RWPE2 (cell line): ENCODE measurements at regions not wholly inside any gene's neighbourhood (a gene's known extent, or its start where the extent isn't known, plus 50 kb on each side); places are given as distances from the start of the nearest gene placed in this dataset.

Experiments used
- ATAC-seq: fragments of 200-7000 bp; cut with Tn5 transposase; 3 replicates; pipeline ENCODE4 v1.9.1; 2021; ENCODE audit warnings: low read depth
- DNase-seq: peaks from one replicate; pipeline ENCODE4 v3.0.0-alpha.2; 2020; ENCODE audit warnings: low spot score
- H3K27ac ChIP-seq: fragments of 450-650 bp; 2 replicates; pipeline ENCODE4 v1.5.1; 2017; ENCODE audit warnings: mild to moderate bottlenecking; ENCODE audit not compliant: poor library complexity, severe bottlenecking
- H3K27me3 ChIP-seq: fragments of 250-450 bp; sonication (Bioruptor Pico); 2 replicates; pipeline ENCODE4 v1.5.1; 2021; ENCODE audit warnings: mild to moderate bottlenecking, moderate library complexity; ENCODE audit not compliant: insufficient read depth, poor library complexity, severe bottlenecking
- H3K36me3 ChIP-seq: fragments of 250-450 bp; sonication (Bioruptor Pico); 2 replicates; pipeline ENCODE4 v1.5.1; 2020; ENCODE audit warnings: low read depth, mild to moderate bottlenecking, moderate library complexity
- H3K4me1 ChIP-seq: fragments of 250-450 bp; sonication (Bioruptor Pico); 2 replicates; pipeline ENCODE4 v1.5.1; 2021; ENCODE audit warnings: mild to moderate bottlenecking, moderate library complexity; ENCODE audit not compliant: insufficient read depth, poor library complexity, severe bottlenecking
- H3K4me3 ChIP-seq: fragments of 250-450 bp; sonication (Bioruptor Pico); 2 replicates; pipeline ENCODE4 v1.5.1; 2021; ENCODE audit warnings: mild to moderate bottlenecking, moderate library complexity; ENCODE audit not compliant: severe bottlenecking
- H3K9me3 ChIP-seq: fragments of 250-450 bp; sonication (Bioruptor Pico); 2 replicates; pipeline ENCODE4 v1.5.1; 2021; ENCODE audit warnings: mild to moderate bottlenecking, moderate library complexity; ENCODE audit not compliant: severe bottlenecking
- CTCF ChIP-seq: fragments of 450-650 bp; IDR thresholded peaks from one replicate; pipeline ENCODE4 v1.5.1; 2017; ENCODE audit warnings: mild to moderate bottlenecking, moderate library complexity; ENCODE audit not compliant: poor library complexity, severe bottlenecking

- H3K36me3 ChIP-seq: no peaks in the 10 kb centered on the region
- ATAC-seq (no peak), DNase-seq (peak; percentile 29)
- TF ChIP-seq CTCF: no peak
- H3K27ac ChIP-seq: no peak overlapping the region
- no peak overlapping the region for H3K4me3 ChIP-seq
- H3K4me1 ChIP-seq: no peaks in the 10 kb centered on the region
- no peaks in the 10 kb centered on the region for H3K9me3 ChIP-seq
- H3K27me3 ChIP-seq: no peaks in the 10 kb centered on the region
Observed at GRCh38 chr6:170066679-170067078, 224.2 kb downstream of the DLL1 start.

- Histone ChIP-seq H3K4me1 (no peaks in the 10 kb centered on the region), H3K27me3 (no peaks in the 10 kb centered on the region), H3K4me3 (no peak overlapping the region), H3K27ac (no peak overlapping the region), H3K36me3 (no peaks in the 10 kb centered on the region), H3K9me3 (no peaks in the 10 kb centered on the region)
- no peak for DNase-seq
- ATAC-seq: no peak
- no peak for TF ChIP-seq CTCF
Observed at GRCh38 chr6:170063851-170064602, 226.9 kb downstream of the DLL1 start.

GRCh38 chr6:170063431-170063830, 227.4 kb downstream of the DLL1 start:
- Histone ChIP-seq H3K4me3 (no peak overlapping the region), H3K4me1 (no peaks in the 10 kb centered on the region), H3K27me3 (no peaks in the 10 kb centered on the region), H3K27ac (no peak overlapping the region), H3K36me3 (no peaks in the 10 kb centered on the region), H3K9me3 (no peaks in the 10 kb centered on the region)
- TF ChIP-seq CTCF: no peak
- no peak for ATAC-seq
- peak; percentile 43 for DNase-seq

GRCh38 chr6:170062915-170063241, 228.0 kb downstream of the DLL1 start:
- no peak overlapping the region for H3K4me3 ChIP-seq
- H3K36me3 ChIP-seq: no peaks in the 10 kb centered on the region
- no peaks in the 10 kb centered on the region for H3K27me3 ChIP-seq
- ATAC-seq (no peak), DNase-seq (no peak)
- no peak for TF ChIP-seq CTCF
- H3K27ac ChIP-seq: no peak overlapping the region
- no peaks in the 10 kb centered on the region for H3K4me1 ChIP-seq
- no peaks in the 10 kb centered on the region for H3K9me3 ChIP-seq

GRCh38 chr6:170062209-170062914, 228.5 kb downstream of the DLL1 start:
- ATAC-seq (0 out of 3 replicates have a peak, but pooled peaks have one; percentile 27), DNase-seq (no peak)
- TF ChIP-seq CTCF: no peak
- no peaks in the 10 kb centered on the region for H3K9me3 ChIP-seq
- H3K4me1 ChIP-seq: no peaks in the 10 kb centered on the region
- H3K27me3 ChIP-seq: no peaks in the 10 kb centered on the region
- no peaks in the 10 kb centered on the region for H3K36me3 ChIP-seq
- H3K4me3 ChIP-seq: no peak overlapping the region
- H3K27ac ChIP-seq: no peak overlapping the region
